Neural cell (in vitro differentiated cells): ENCODE measurements at regions not wholly inside any gene's neighbourhood (a gene's known extent, or its start where the extent isn't known, plus 50 kb on each side); places are given as distances from the start of the nearest gene placed in this dataset.

Experiments
- H2AFZ ChIP-seq: fragments of 200-600, 300-800 bp; sonication (generic), shearing (Covaris generic); 2 replicates; pipeline ENCODE4 v1.6.0; 2014; ENCODE audit warnings: low read depth, mild to moderate bottlenecking, antibody characterized with exemption, low read length, moderate library complexity
- H3F3A ChIP-seq: fragments of 200-600 bp; shearing (Covaris generic); 2 replicates; pipeline ENCODE4 v1.6.1; 2016; ENCODE audit warnings: mild to moderate bottlenecking, moderate library complexity, mixed read lengths, antibody characterized with exemption, low read length; ENCODE audit not compliant: insufficient read depth, poor library complexity, severe bottlenecking
- H3K27ac ChIP-seq: fragments of 200-600, 300-800 bp; sonication (generic), shearing (Covaris generic); 2 replicates; pipeline ENCODE4 v1.5.1; 2014; ENCODE audit warnings: mild to moderate bottlenecking, low read length, moderate library complexity
- H3K27me3 ChIP-seq: fragments of 300-800, 200-600 bp; sonication (generic), shearing (Covaris generic); 2 replicates; pipeline ENCODE4 v1.6.0; 2014; ENCODE audit warnings: mild to moderate bottlenecking, low read depth, low read length, moderate library complexity; ENCODE audit not compliant: insufficient read depth
- H3K36me3 ChIP-seq: fragments of 300-800, 200-600 bp; sonication (generic), shearing (Covaris generic); 2 replicates; pipeline ENCODE4 v1.5.1; 2014; ENCODE audit warnings: mild to moderate bottlenecking, antibody characterized with exemption, low read length, moderate library complexity; ENCODE audit not compliant: insufficient read depth
- H3K4me2 ChIP-seq: fragments of 300-800, 200-600 bp; sonication (generic), shearing (Covaris generic); 2 replicates; pipeline ENCODE4 v1.6.0; 2014; ENCODE audit warnings: mild to moderate bottlenecking, low read length
- H3K4me3 ChIP-seq: fragments of 300-800, 200-600 bp; sonication (generic), shearing (Covaris generic); 2 replicates; pipeline ENCODE4 v1.5.1; 2014; ENCODE audit warnings: mild to moderate bottlenecking, low read length, moderate library complexity
- H3K79me2 ChIP-seq: fragments of 200-600 bp; shearing (Covaris generic); replicated peaks from 2 replicates; pipeline ENCODE4 v1.6.0; 2014; ENCODE audit warnings: mild to moderate bottlenecking, low read length, moderate library complexity; ENCODE audit not compliant: insufficient read depth
- H3K9ac ChIP-seq: fragments of 300-800, 200-600 bp; sonication (generic), shearing (Covaris generic); 2 replicates; pipeline ENCODE4 v1.6.1; 2016; ENCODE audit warnings: mild to moderate bottlenecking, low read length, mixed read lengths
- H3K9me2 ChIP-seq: fragments of 200-600 bp; shearing (Covaris generic); 2 replicates; pipeline ENCODE4 v1.6.1; 2016; ENCODE audit warnings: mild to moderate bottlenecking, low read length, mixed read lengths; ENCODE audit not compliant: insufficient read depth
- H3K9me3 ChIP-seq: fragments of 200-600, 300-800 bp; sonication (generic), shearing (Covaris generic); 2 replicates; pipeline ENCODE4 v1.6.1; 2016; ENCODE audit warnings: mild to moderate bottlenecking, mixed run types, low read length, moderate library complexity, mixed read lengths
- H4K20me1 ChIP-seq: fragments of 200-600 bp; shearing (Covaris generic); 2 replicates; pipeline ENCODE4 v1.6.1; 2016; ENCODE audit warnings: mild to moderate bottlenecking, mixed run types; ENCODE audit not compliant: insufficient read depth
- EP300 ChIP-seq: fragments of 450-650 bp; conservative IDR thresholded peaks from 2 replicates; pipeline ENCODE4 v1.6.1; 2014; ENCODE audit warnings: antibody characterized with exemption, mild to moderate bottlenecking, moderate library complexity; ENCODE audit not compliant: poor library complexity, severe bottlenecking
- EZH2 ChIP-seq: fragments of 200-600, 300-800 bp; shearing (Covaris generic), sonication (generic); IDR thresholded peaks from 2 replicates; pipeline ENCODE4 v1.6.1; 2014; ENCODE audit warnings: antibody characterized with exemption, low read length, borderline replicate concordance, mild to moderate bottlenecking; ENCODE audit not compliant: insufficient read depth, poor library complexity, severe bottlenecking
- MXI1 ChIP-seq: fragments of 450-650 bp; conservative IDR thresholded peaks from 2 replicates; pipeline ENCODE4 v1.6.1; 2014; ENCODE audit warnings: antibody characterized with exemption, mild to moderate bottlenecking; ENCODE audit not compliant: poor library complexity, severe bottlenecking
- POLR2AphosphoS5 ChIP-seq: IDR thresholded peaks from 2 replicates; pipeline ENCODE4 v1.6.1; 2012
- RAD21 ChIP-seq: fragments of 450-650 bp; conservative IDR thresholded peaks from 2 replicates; pipeline ENCODE4 v1.6.1; 2014; ENCODE audit warnings: antibody characterized with exemption, mild to moderate bottlenecking, moderate library complexity
- SMC3 ChIP-seq: fragments of 450-650 bp; conservative IDR thresholded peaks from 2 replicates; pipeline ENCODE4 v1.6.1; 2014; ENCODE audit warnings: antibody characterized with exemption, mild to moderate bottlenecking, moderate library complexity; ENCODE audit not compliant: poor library complexity
- TAF1 ChIP-seq: IDR thresholded peaks from 2 replicates; pipeline ENCODE4 v1.6.1; 2012; ENCODE audit warnings: low read depth
- TF ChIP-seq, protein P1 (sequence below): IDR thresholded peaks from 2 replicates; pipeline ENCODE4 v1.6.1; 2012; ENCODE audit warnings: borderline replicate concordance
- TF ChIP-seq, protein P2 (sequence below): fragments of 450-650 bp; IDR thresholded peaks from 2 replicates; pipeline ENCODE4 v1.5.1; 2014; ENCODE audit warnings: antibody characterized with exemption, mild to moderate bottlenecking, moderate library complexity; ENCODE audit not compliant: poor library complexity, severe bottlenecking

DNA sequence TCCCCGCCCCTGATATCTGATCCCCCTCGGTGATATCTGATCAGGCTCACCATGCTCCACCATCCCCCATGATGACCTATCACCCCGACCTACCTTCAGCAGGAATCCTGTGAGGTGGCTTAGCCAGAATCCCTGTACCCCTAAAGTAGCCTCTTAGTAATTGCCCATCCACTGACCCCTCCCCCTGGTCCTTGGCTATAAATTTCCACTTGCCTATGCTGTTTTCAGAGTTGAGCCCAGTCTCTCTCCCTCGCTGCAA, 177.5 kb upstream of the GGTLC1 start:
- H3K9me2 ChIP-seq: no peaks in the 10 kb centered on the region
- H3K27me3 ChIP-seq: no peaks in the 10 kb centered on the region
- no peak overlapping the region for H3K9ac ChIP-seq
- no peaks in the 10 kb centered on the region for H3K36me3 ChIP-seq
- no peak overlapping the region for H3K4me3 ChIP-seq
- H3F3A ChIP-seq: no peaks in the 10 kb centered on the region
- H4K20me1 ChIP-seq: no peaks in the 10 kb centered on the region
- no peaks in the 10 kb centered on the region for H3K79me2 ChIP-seq
- H2AFZ ChIP-seq: no peak overlapping the region
- TF ChIP-seq MXI1: no peak
- TF ChIP-seq EP300: no peak
- TF ChIP-seq RAD21: no peak
- no peaks in the 10 kb centered on the region for H3K9me3 ChIP-seq
- no peak overlapping the region for H3K4me2 ChIP-seq
- no peak overlapping the region for H3K27ac ChIP-seq

DNA sequence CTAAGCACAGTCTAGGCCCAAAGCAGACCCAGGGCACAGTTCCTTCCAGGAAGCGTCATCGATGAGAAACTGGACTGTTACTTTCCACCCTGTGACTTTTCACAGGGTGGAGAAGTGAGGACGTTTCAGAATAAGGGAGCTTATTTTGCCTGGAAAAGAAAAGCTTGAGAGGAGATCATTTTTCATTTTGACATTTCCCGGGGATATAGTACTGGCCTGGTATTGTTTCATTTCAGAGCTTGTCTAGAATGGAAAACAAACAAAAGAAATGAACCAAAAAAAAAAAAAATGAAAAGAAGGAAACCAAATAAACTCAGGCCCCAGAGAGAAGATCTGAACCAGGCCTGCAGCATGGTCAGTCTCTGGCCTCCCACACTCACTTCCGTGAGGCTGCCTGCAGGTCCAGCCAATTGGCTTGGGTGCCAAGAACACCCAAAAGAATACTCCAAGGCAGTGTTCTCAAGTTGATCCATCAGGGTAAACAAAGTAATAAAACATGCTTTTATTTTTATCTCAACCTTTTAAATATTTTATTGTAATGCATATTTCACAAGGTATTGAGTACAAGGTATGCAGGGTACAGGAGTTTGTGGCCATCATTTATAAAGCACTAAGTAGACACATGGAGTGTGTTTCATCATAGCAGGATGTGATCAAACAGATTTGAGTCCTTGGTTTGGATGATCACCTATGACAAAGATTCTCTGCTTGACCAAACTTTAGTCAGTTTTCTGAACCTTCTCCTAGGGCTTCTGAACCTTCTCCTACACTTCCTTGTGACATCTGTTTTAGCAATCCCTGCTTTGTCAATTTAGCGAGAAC, 176.9 kb upstream of the GGTLC1 start:
- H3K9me2 ChIP-seq: no peaks in the 10 kb centered on the region
- no peaks in the 10 kb centered on the region for H3K27me3 ChIP-seq
- no peaks in the 10 kb centered on the region for H4K20me1 ChIP-seq
- no peaks in the 10 kb centered on the region for H3K36me3 ChIP-seq
- H3K9ac ChIP-seq: no peak overlapping the region
- H2AFZ ChIP-seq: no peak overlapping the region
- no peaks in the 10 kb centered on the region for H3F3A ChIP-seq
- no peak overlapping the region for H3K4me3 ChIP-seq
- no peaks in the 10 kb centered on the region for H3K79me2 ChIP-seq
- TF ChIP-seq POLR2AphosphoS5 (no peak), EP300 (no peak), SMC3 (no peak), TAF1 (no peak), MXI1 (no peak), RAD21 (no peak), EZH2 (no peak)
- TF ChIP-seq, protein P1, sequence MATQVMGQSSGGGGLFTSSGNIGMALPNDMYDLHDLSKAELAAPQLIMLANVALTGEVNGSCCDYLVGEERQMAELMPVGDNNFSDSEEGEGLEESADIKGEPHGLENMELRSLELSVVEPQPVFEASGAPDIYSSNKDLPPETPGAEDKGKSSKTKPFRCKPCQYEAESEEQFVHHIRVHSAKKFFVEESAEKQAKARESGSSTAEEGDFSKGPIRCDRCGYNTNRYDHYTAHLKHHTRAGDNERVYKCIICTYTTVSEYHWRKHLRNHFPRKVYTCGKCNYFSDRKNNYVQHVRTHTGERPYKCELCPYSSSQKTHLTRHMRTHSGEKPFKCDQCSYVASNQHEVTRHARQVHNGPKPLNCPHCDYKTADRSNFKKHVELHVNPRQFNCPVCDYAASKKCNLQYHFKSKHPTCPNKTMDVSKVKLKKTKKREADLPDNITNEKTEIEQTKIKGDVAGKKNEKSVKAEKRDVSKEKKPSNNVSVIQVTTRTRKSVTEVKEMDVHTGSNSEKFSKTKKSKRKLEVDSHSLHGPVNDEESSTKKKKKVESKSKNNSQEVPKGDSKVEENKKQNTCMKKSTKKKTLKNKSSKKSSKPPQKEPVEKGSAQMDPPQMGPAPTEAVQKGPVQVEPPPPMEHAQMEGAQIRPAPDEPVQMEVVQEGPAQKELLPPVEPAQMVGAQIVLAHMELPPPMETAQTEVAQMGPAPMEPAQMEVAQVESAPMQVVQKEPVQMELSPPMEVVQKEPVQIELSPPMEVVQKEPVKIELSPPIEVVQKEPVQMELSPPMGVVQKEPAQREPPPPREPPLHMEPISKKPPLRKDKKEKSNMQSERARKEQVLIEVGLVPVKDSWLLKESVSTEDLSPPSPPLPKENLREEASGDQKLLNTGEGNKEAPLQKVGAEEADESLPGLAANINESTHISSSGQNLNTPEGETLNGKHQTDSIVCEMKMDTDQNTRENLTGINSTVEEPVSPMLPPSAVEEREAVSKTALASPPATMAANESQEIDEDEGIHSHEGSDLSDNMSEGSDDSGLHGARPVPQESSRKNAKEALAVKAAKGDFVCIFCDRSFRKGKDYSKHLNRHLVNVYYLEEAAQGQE: no peak
- TF ChIP-seq, protein P2, sequence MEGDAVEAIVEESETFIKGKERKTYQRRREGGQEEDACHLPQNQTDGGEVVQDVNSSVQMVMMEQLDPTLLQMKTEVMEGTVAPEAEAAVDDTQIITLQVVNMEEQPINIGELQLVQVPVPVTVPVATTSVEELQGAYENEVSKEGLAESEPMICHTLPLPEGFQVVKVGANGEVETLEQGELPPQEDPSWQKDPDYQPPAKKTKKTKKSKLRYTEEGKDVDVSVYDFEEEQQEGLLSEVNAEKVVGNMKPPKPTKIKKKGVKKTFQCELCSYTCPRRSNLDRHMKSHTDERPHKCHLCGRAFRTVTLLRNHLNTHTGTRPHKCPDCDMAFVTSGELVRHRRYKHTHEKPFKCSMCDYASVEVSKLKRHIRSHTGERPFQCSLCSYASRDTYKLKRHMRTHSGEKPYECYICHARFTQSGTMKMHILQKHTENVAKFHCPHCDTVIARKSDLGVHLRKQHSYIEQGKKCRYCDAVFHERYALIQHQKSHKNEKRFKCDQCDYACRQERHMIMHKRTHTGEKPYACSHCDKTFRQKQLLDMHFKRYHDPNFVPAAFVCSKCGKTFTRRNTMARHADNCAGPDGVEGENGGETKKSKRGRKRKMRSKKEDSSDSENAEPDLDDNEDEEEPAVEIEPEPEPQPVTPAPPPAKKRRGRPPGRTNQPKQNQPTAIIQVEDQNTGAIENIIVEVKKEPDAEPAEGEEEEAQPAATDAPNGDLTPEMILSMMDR: no peak
- H3K4me2 ChIP-seq: no peak overlapping the region
- no peak overlapping the region for H3K27ac ChIP-seq
- H3K9me3 ChIP-seq: no peaks in the 10 kb centered on the region

DNA sequence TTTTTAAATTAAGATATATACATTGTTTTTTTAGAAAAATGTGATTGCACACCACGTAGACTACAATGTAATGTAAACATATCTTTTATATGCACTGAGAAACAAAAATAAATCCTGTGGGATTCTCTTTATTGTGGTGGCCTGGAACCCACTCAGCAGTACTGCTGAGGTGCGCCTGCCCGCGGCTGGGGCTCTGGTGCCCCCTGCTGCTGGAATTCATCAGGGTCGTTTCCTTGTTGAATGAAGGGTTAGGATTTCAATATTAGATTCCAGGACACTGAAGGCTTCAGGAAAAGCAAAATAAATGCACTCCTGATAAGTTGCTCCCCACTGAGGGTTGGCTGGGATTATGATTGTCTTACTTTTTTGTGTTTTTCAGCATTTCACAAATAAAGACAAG, 175.8 kb upstream of the GGTLC1 start:
- H3K9me3 ChIP-seq: no peaks in the 10 kb centered on the region
- H2AFZ ChIP-seq: no peak overlapping the region
- no peaks in the 10 kb centered on the region for H3K79me2 ChIP-seq
- no peaks in the 10 kb centered on the region for H4K20me1 ChIP-seq
- H3K4me2 ChIP-seq: no peak overlapping the region
- no peak overlapping the region for H3K4me3 ChIP-seq
- H3K27me3 ChIP-seq: no peaks in the 10 kb centered on the region
- H3K9ac ChIP-seq: no peak overlapping the region
- H3K9me2 ChIP-seq: no peaks in the 10 kb centered on the region
- no peaks in the 10 kb centered on the region for H3K36me3 ChIP-seq
- no peaks in the 10 kb centered on the region for H3F3A ChIP-seq
- TF ChIP-seq, protein P1: no peak
- no peak overlapping the region for H3K27ac ChIP-seq
